ENCODE measurements at regions not wholly inside any gene's neighbourhood (a gene's known extent, or its start where the extent isn't known, plus 50 kb on each side); places are given as distances from the start of the nearest gene placed in this dataset.

- Histone ChIP-seq H3K4me1 (ENCODE audit: insufficient read depth) (no peaks in the 10 kb centered on the region), H4K20me1 (ENCODE audit: insufficient read depth) (no peaks in the 10 kb centered on the region), H3K79me2 (ENCODE audit: insufficient read depth) (no peaks in the 10 kb centered on the region), H3K36me3 (ENCODE audit: low read depth) (no peaks in the 10 kb centered on the region), H3K4me3 (no peak overlapping the region), H3K9me3 (ENCODE audit: low read depth) (no peaks in the 10 kb centered on the region), H3K27me3 (replicated peaks; ENCODE audit: insufficient read depth) (no peaks in the 10 kb centered on the region), H3F3A (ENCODE audit: insufficient read depth) (no peaks in the 10 kb centered on the region), H3K9ac (no peak overlapping the region), H2AFZ (no peak overlapping the region), H3K9me2 (ENCODE audit: insufficient read depth) (no peaks in the 10 kb centered on the region), H3K4me2 (ENCODE audit: unreplicated experiment) (no peak overlapping the region), H3K27ac (no peak overlapping the region)
- WGBS, 2 experiments (ENCODE audit: low coverage in 1 of 2, low lambda C conversion rate in 2 of 2, missing lambda C conversion rate in 2 of 2) = 42 to 57% methylated on average over 1 of the region's 1 CpG
- TF ChIP-seq EZH2phosphoT487 (IDR thresholded peaks at IDR 0.05; ENCODE audit: insufficient read depth, low read depth) (no peak), EZH2 (IDR thresholded peaks at IDR 0.05; ENCODE audit: insufficient read depth, poor library complexity, severe bottlenecking) (no peak)
- no peak for DNase-seq
- in situ Hi-C loops (cut with MboI) = no loop called here
Measured at GRCh38 chr2:83388804-83389203, 1070.3 kb downstream of the SUCLG1 start.

GRCh38 chr2:83386549-83386948 is 1072.5 kb downstream of the SUCLG1 start:
- H3K4me2 ChIP-seq (ENCODE audit: unreplicated experiment) = no peak overlapping the region
- in situ Hi-C loops (cut with MboI) = no loop called here
- H3K9me3 ChIP-seq (ENCODE audit: low read depth) = no peaks in the 10 kb centered on the region
- no peak overlapping the region for H3K4me3 ChIP-seq
- no peak overlapping the region for H2AFZ ChIP-seq
- H3K79me2 ChIP-seq (ENCODE audit: insufficient read depth) = no peaks in the 10 kb centered on the region
- H3K27me3 ChIP-seq (replicated peaks; ENCODE audit: insufficient read depth) = no peaks in the 10 kb centered on the region
- H3K36me3 ChIP-seq (ENCODE audit: low read depth) = no peaks in the 10 kb centered on the region
- no peak overlapping the region for H3K9ac ChIP-seq
- TF ChIP-seq EZH2 (IDR thresholded peaks at IDR 0.05; ENCODE audit: insufficient read depth, poor library complexity, severe bottlenecking) (no peak), EZH2phosphoT487 (IDR thresholded peaks at IDR 0.05; ENCODE audit: insufficient read depth, low read depth) (no peak)
- H4K20me1 ChIP-seq (ENCODE audit: insufficient read depth) = no peaks in the 10 kb centered on the region
- no peaks in the 10 kb centered on the region for H3K4me1 ChIP-seq (ENCODE audit: insufficient read depth)
- no peaks in the 10 kb centered on the region for H3K9me2 ChIP-seq (ENCODE audit: insufficient read depth)
- no peak overlapping the region for H3K27ac ChIP-seq
- no peak for DNase-seq
- no peaks in the 10 kb centered on the region for H3F3A ChIP-seq (ENCODE audit: insufficient read depth)
- 0 to 5% methylated on average over 1 of the region's 1 CpG for WGBS, 2 experiments (ENCODE audit: low coverage in 1 of 2, low lambda C conversion rate in 2 of 2, missing lambda C conversion rate in 2 of 2)

GRCh38 chr2:83378921-83379320 is 1080.2 kb downstream of the SUCLG1 start:
- Histone ChIP-seq H3K79me2 (ENCODE audit: insufficient read depth) (no peaks in the 10 kb centered on the region), H3K9me2 (ENCODE audit: insufficient read depth) (no peaks in the 10 kb centered on the region), H2AFZ (no peak overlapping the region), H3K27me3 (replicated peaks; ENCODE audit: insufficient read depth) (no peaks in the 10 kb centered on the region), H3K4me2 (ENCODE audit: unreplicated experiment) (no peak overlapping the region), H3F3A (ENCODE audit: insufficient read depth) (no peaks in the 10 kb centered on the region), H3K9me3 (ENCODE audit: low read depth) (no peaks in the 10 kb centered on the region), H3K27ac (no peak overlapping the region), H4K20me1 (ENCODE audit: insufficient read depth) (no peaks in the 10 kb centered on the region), H3K4me1 (ENCODE audit: insufficient read depth) (no peaks in the 10 kb centered on the region), H3K9ac (no peak overlapping the region), H3K36me3 (ENCODE audit: low read depth) (no peaks in the 10 kb centered on the region), H3K4me3 (no peak overlapping the region)
- no peak for DNase-seq
- TF ChIP-seq EZH2phosphoT487 (IDR thresholded peaks at IDR 0.05; ENCODE audit: insufficient read depth, low read depth) = no peak
- TF ChIP-seq EZH2 (IDR thresholded peaks at IDR 0.05; ENCODE audit: insufficient read depth, poor library complexity, severe bottlenecking) = no peak
- in situ Hi-C loops (cut with MboI) = no loop called here

GRCh38 chr2:83376731-83377130 is 1082.3 kb downstream of the SUCLG1 start:
- Histone ChIP-seq H2AFZ (no peak overlapping the region), H3K36me3 (ENCODE audit: low read depth) (no peaks in the 10 kb centered on the region), H3F3A (ENCODE audit: insufficient read depth) (no peaks in the 10 kb centered on the region), H3K27me3 (replicated peaks; ENCODE audit: insufficient read depth) (no peaks in the 10 kb centered on the region), H3K9me2 (ENCODE audit: insufficient read depth) (no peaks in the 10 kb centered on the region), H3K4me2 (ENCODE audit: unreplicated experiment) (no peak overlapping the region), H3K4me1 (ENCODE audit: insufficient read depth) (no peaks in the 10 kb centered on the region), H3K27ac (no peak overlapping the region), H3K4me3 (no peak overlapping the region), H3K9ac (no peak overlapping the region), H3K9me3 (ENCODE audit: low read depth) (no peaks in the 10 kb centered on the region), H4K20me1 (ENCODE audit: insufficient read depth) (no peaks in the 10 kb centered on the region), H3K79me2 (ENCODE audit: insufficient read depth) (no peaks in the 10 kb centered on the region)
- TF ChIP-seq EZH2phosphoT487 (IDR thresholded peaks at IDR 0.05; ENCODE audit: insufficient read depth, low read depth) (no peak), EZH2 (IDR thresholded peaks at IDR 0.05; ENCODE audit: insufficient read depth, poor library complexity, severe bottlenecking) (no peak)
- 26 to 31% methylated on average over 2 of the region's 2 CpGs for WGBS, 2 experiments (ENCODE audit: low coverage in 1 of 2, low lambda C conversion rate in 2 of 2, missing lambda C conversion rate in 2 of 2)
- DNase-seq = no peak
- in situ Hi-C loops (cut with MboI) = no loop called here

- Histone ChIP-seq H3K4me1 (ENCODE audit: insufficient read depth) (peaks cover 14% of the 10 kb centered on the region), H3F3A (ENCODE audit: insufficient read depth) (peaks cover under 1% of the 10 kb centered on the region; the same call in 1 of the 2 replicates), H2AFZ (no peak overlapping the region), H3K4me3 (no peak overlapping the region), H3K9me3 (ENCODE audit: low read depth) (no peaks in the 10 kb centered on the region), H3K27ac (no peak overlapping the region), H3K4me2 (ENCODE audit: unreplicated experiment) (no peak overlapping the region), H4K20me1 (ENCODE audit: insufficient read depth) (no peaks in the 10 kb centered on the region), H3K36me3 (ENCODE audit: low read depth) (no peaks in the 10 kb centered on the region), H3K27me3 (replicated peaks; ENCODE audit: insufficient read depth) (no peaks in the 10 kb centered on the region), H3K9ac (no peak overlapping the region), H3K79me2 (ENCODE audit: insufficient read depth) (no peaks in the 10 kb centered on the region), H3K9me2 (ENCODE audit: insufficient read depth) (no peaks in the 10 kb centered on the region)
- no peak for DNase-seq
- TF ChIP-seq EZH2phosphoT487 (IDR thresholded peaks at IDR 0.05; ENCODE audit: insufficient read depth, low read depth) (no peak), EZH2 (IDR thresholded peaks at IDR 0.05; ENCODE audit: insufficient read depth, poor library complexity, severe bottlenecking) (no peak)
- WGBS, 2 experiments (ENCODE audit: low coverage in 1 of 2, low lambda C conversion rate in 2 of 2, missing lambda C conversion rate in 2 of 2) = 48 to 60% methylated on average over 2 of the region's 2 CpGs
- in situ Hi-C loops (cut with MboI) = no loop called here
Measured at GRCh38 chr2:83370419-83370762, 1088.7 kb downstream of the SUCLG1 start.

All from GM23248 (cell line).